ENCODE measurements at regions not wholly inside any gene's neighbourhood (a gene's known extent, or its start where the extent isn't known, plus 50 kb on each side); places are given as distances from the start of the nearest gene placed in this dataset.

DNA sequence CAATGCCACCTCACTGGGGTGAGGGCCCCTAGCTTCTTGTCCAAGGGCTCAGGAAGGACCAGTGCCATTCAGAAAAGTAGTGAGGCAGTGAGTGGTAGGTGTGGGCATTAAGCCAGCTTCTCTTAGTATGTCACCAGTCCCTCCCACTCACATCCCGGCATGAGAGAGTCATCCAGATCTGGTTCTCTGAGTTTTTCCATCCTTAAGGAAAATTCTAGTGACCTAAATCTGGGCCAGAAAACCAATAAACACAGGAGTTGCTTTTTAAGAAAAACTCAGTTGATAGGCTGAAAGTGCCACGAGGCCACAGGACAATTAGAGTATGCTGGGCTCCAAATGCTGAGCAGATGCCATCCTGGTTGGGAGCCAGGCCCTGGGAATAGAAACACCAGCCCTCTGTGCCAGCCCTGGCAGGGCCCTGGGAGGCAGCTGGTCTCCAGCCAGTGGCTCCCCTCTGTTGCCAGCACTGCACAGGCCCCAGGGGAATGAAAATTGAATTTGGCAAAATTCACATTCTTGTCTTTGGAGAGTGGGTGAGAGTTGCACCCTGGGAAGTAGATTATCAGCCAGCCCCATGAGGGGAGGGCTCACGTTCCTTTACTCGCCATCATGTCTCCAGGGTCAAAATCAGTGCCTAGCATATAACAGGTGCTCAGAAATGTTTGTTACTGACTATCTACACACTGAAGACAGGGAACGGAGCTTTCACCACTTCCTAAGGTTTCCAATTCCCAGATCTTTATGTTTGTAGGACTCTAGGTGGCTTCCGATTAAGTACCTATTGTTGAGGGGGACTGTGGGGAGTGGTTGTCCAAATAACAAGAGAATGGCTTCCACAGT, 52.8 kb downstream of the FAM43A start:
- no peak overlapping the region for H3K4me3 Mint-ChIP-seq
- POLR2A ChIA-PET = no interaction called here
- no peak for ATAC-seq
- no peak overlapping the region for H3K27ac Mint-ChIP-seq
- peaks cover 0 to 2% (median 0%) of the 10 kb centered on the region in 3 donors for H3K36me3 Mint-ChIP-seq
- no peaks in the 10 kb centered on the region for H3K4me1 Mint-ChIP-seq
- peaks cover 5 to 22% (median 7%) of the 10 kb centered on the region in 5 donors for H3K27me3 Mint-ChIP-seq
- no peak for DNase-seq
- peaks cover 0 to 7% (median 0%) of the 10 kb centered on the region in 9 donors for H3K9me3 Mint-ChIP-seq

DNA sequence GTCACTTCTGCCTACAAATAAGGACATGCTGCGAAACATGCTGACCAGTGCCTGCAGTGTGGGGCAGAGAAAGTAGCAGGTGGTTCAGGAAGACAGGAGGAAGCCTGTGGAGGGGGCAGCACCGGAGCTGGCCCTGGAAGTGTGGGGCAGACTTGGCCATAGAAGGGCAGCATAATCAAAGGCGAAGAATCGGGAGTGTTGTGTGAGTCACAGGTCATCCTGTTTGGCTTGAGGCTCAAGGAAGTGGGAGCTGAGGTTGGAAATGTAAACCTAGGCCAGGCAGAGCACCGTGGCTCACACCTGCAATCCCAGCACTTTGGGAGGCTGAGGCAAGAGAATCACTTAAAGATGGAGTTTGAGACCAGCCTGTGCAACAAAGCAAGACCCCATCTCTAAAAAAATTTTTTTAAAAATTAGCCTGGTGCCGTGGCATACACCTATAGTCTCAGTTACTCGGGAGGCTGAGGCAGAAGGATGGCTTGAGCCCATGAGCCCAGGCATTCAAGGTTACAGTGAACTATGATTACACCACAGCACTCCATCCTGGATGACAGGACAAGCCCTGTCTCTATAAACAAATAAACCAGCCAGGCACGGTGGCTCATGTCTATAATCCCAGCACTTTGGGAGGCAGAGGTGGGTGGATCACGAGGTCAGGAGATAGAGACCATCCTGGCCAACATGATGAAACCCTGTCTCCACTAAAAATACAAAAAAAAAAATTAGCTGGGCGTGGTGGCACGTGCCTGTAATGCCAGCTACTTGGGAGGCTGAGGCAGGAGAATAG, 54.0 kb downstream of the FAM43A start:
- H3K4me3 Mint-ChIP-seq = no peak overlapping the region
- POLR2A ChIA-PET = no interaction called here
- H3K36me3 Mint-ChIP-seq = peaks cover 0 to 2% (median 0%) of the 10 kb centered on the region in 3 donors
- H3K9me3 Mint-ChIP-seq = peaks cover 0 to 7% (median 0%) of the 10 kb centered on the region in 9 donors
- ATAC-seq (no peak), DNase-seq (no peak)
- H3K27me3 Mint-ChIP-seq = peaks cover 2 to 22% (median 7%) of the 10 kb centered on the region in 5 donors
- no peak overlapping the region for H3K27ac Mint-ChIP-seq
- peaks cover 0 to 2% (median 0%) of the 10 kb centered on the region in 4 donors for H3K4me1 Mint-ChIP-seq

DNA sequence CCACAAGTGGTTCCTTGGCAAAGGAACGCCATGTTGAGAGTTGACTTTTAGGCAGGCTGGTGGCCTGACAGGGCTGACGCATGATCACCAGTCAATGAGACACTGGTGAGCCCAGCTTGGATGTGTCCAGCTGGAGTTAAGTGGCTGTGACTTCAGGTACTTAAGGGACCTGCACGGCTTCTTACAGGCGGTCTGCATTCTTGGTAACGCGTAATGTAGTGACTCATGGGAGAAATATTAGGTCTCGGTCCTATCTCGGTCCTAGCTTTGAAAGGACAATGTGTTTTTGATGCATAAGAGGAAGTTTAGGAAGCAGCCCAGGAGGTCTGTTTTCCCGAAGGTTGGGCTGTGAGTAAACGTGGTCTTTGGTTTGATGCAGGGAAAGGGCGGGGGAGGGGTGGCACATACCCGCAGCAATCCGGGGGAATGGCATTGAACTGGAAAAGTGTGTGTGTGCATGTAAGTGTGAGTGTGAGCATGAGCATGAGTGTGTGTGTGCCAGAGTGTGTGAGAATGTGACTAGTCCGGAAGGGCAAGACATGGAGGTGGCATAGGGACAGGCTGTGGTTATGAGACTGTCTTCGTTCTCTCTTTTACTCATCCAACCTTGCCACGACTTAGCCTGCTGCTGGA, 55.3 kb downstream of the FAM43A start:
- POLR2A ChIA-PET = no interaction called here
- H3K36me3 Mint-ChIP-seq = no peaks in the 10 kb centered on the region
- no peak overlapping the region for H3K27ac Mint-ChIP-seq

DNA sequence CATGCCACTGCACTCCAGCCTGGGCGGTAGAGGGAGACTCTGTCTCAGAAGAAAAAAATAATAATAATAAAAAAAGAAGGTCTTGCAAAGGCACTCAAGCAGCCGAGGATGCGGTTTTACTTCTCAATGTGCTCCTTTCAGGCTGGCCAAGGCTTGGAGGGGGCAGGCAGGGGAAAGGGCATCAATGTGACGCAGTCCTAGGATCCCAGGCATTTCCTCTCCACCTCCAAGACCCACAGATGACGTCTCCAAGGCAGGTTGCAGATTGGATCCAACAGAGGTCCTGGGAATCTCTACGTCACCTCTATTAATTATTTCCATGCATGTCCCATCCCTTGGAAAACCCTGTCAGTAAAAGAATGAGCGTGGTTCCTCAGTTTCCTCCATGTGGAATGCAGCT, 56.2 kb downstream of the FAM43A start:
- H3K36me3 Mint-ChIP-seq = no peaks in the 10 kb centered on the region

More for the DNA sequence above, 55.3 kb downstream of the FAM43A start:
- Mint-ChIP-seq H3K27me3 (peaks cover 2 to 22% (median 7%) of the 10 kb centered on the region in 5 donors), H3K4me1 (peaks cover 0 to 7% (median 1%) of the 10 kb centered on the region in 4 donors), H3K4me3 (no peak overlapping the region), H3K9me3 (no peaks in the 10 kb centered on the region)
- ATAC-seq (no peak), DNase-seq (no peak)

DNA sequence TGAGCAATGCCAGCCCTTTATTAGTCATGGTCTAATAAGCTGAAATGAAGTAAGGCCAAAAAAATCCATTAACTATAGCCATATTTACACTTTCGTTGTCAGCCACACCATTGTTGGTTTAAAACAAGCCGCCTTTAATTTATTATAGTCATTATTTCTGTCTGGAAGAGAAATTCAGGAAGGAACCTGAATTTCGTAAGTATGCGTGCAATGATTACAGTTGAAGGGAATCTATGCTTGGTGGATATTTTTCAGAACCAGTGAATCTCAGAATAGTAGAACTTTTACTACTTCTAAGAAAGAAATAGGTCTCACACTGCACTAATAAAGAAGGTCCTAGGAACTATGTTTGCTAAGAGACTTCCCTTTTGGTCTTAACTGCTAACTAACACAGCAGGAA, 59.1 kb downstream of the FAM43A start:
- peaks cover 0 to 7% (median 1%) of the 10 kb centered on the region in 4 donors for H3K4me1 Mint-ChIP-seq

More for the DNA sequence above, 56.2 kb downstream of the FAM43A start:
- Mint-ChIP-seq H3K9me3 (no peaks in the 10 kb centered on the region), H3K27me3 (peaks cover 2 to 22% (median 7%) of the 10 kb centered on the region in 5 donors), H3K4me1 (peaks cover 0 to 7% (median 1%) of the 10 kb centered on the region in 4 donors), H3K27ac (no peak overlapping the region), H3K4me3 (no peak overlapping the region)
- POLR2A ChIA-PET = no interaction called here
- DNase-seq (no peak), ATAC-seq (no peak)

DNA sequence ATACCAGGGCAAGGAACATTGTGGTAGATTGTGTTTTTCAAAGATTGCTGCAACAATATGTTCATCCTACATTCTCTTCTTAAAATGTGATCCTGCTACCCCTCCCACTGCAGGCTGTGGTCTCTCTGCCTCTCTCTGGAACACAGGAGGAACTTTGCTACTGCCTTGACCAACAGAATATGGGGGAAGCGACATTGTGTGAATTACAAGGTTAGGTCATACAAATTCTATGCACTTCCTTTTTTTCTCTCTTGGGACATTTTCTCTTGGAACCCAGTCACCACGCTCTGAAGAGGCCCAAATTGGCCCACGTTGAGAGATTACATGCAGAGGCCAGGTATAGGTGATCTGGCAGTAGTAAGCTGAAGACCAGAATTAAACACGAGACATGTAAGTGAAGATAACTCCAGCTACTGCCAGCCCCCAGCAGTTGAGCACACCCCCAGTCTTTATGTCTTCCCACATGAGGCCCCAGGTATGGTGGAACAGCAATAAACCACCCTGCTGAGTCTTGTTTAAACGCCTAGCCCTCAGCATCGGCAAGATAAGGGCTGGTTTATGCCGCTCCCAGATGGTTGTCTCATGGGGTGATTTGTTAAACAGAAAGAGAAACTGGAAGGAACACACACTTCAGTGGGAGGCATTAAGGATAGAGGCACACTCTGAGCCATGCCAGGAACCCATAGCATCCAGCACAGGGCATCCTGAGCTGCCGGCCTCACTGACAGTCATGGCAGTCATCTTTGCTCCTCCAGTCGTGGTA, 59.9 kb downstream of the FAM43A start:
- no peaks in the 10 kb centered on the region for H3K36me3 Mint-ChIP-seq
- H3K9me3 Mint-ChIP-seq = no peaks in the 10 kb centered on the region
- H3K27ac Mint-ChIP-seq = no peak overlapping the region
- H3K27me3 Mint-ChIP-seq = peaks cover 0 to 14% (median 4%) of the 10 kb centered on the region in 5 donors
- DNase-seq (no peak), ATAC-seq (no peak)
- POLR2A ChIA-PET = no interaction called here
- peaks cover 0 to 7% (median 1%) of the 10 kb centered on the region in 4 donors for H3K4me1 Mint-ChIP-seq
- no peak overlapping the region for H3K4me3 Mint-ChIP-seq

More for the DNA sequence above, 59.1 kb downstream of the FAM43A start:
- POLR2A ChIA-PET = no interaction called here
- DNase-seq (no peak), ATAC-seq (no peak)
- no peaks in the 10 kb centered on the region for H3K9me3 Mint-ChIP-seq
- H3K27me3 Mint-ChIP-seq = peaks cover 0 to 19% (median 4%) of the 10 kb centered on the region in 5 donors
- no peak overlapping the region for H3K27ac Mint-ChIP-seq
- H3K36me3 Mint-ChIP-seq = no peaks in the 10 kb centered on the region
- H3K4me3 Mint-ChIP-seq = no peak overlapping the region

DNA sequence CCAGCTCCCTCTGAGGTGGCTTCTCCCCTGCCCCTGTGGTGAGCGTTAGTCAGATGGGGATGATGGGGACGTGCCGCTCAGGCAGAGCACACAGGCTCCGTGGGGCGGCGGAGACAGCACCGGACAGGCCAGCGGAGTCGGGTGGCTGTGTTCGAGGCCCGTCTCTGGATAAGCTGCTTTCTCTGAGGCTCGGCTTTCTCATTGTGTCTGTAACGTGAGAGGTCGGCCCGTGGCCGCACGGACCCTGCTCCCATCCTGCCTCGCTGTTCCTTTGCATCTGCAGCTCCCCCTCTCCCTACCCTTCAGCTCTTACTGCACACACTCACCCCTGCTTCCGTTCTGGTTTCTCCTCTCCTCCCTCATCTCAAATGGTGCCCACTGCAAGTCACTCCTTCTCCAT, 62.5 kb downstream of the FAM43A start:
- POLR2A ChIA-PET = no interaction called here
- H3K27me3 Mint-ChIP-seq = peaks cover 0 to 4% (median 0%) of the 10 kb centered on the region in 5 donors
- H3K27ac Mint-ChIP-seq = no peak overlapping the region
- H3K4me1 Mint-ChIP-seq = peaks cover 0 to 7% (median 1%) of the 10 kb centered on the region in 4 donors
- no peak overlapping the region for H3K4me3 Mint-ChIP-seq
- no peaks in the 10 kb centered on the region for H3K9me3 Mint-ChIP-seq
- no peak for DNase-seq
- no peaks in the 10 kb centered on the region for H3K36me3 Mint-ChIP-seq
- no peak for ATAC-seq

DNA sequence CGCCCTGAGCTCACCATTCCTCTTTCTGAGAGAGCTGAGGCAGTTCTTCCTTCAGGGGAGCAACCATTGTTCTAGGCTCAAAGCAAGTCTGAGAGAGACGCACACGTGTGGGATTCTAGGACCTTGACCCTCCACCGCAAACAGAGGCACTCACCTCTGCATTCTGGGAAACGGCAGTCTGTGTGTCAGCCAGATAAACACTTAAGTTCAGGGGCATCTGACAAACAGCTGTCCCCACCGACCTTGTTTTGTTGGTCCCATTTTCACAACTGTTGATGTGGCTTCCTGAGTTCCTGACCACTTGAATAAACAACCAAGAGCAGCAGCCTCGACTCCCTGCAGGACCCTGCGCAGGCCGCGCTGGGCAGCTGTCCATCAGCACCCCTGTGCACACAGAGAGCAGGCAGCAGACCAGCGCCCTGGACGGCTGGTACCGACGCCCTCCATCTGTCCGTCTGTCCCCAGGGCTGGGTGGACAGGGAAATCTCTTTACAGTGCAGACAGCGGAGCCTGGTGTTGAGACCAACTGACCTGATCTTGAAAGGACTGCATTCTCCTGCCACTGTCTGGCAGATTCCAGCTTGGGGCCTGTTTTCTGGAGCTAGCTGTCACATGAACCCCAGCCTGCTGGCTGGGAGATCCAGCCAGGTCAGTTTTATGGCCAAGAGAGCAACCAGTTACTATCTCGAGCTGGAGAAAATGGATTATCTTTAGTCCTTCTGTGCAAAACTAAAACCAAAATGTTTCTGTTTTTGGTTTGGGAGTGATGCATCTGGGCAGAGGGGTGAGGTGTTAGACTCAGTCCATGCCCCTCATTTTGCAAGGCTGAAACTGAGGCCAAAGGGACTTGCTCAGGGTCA, 64.2 kb downstream of the FAM43A start:
- ATAC-seq (no peak), DNase-seq (no peak)
- H3K27ac Mint-ChIP-seq = peak overlapping the region in 1 of 10 donors; percentile 40
- no peaks in the 10 kb centered on the region for H3K36me3 Mint-ChIP-seq
- no peak overlapping the region for H3K4me3 Mint-ChIP-seq
- POLR2A ChIA-PET = no interaction called here
- H3K4me1 Mint-ChIP-seq = peaks cover 0 to 7% (median 0%) of the 10 kb centered on the region in 4 donors
- H3K27me3 Mint-ChIP-seq = peaks cover 0 to 4% (median 0%) of the 10 kb centered on the region in 5 donors
- no peaks in the 10 kb centered on the region for H3K9me3 Mint-ChIP-seq

DNA sequence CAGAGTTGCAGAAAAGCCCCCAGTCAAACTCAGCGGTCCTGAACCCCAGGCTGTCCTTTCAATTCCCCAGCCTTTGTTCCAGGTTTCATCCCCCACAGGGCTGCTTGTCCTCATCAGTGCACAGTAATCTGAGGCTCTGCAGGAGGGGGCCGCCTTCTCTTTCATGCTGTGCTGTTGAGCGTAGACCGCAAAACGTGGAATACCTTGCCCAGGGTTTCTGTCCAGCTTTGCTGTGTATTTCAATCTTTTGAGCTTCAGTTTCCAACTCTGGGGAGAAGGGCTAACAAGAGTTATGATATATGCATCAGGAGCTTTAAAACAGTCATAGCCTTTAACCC, 64.8 kb downstream of the FAM43A start:
- DNase-seq (no peak), ATAC-seq (no peak)
- Mint-ChIP-seq H3K36me3 (no peaks in the 10 kb centered on the region), H3K9me3 (no peaks in the 10 kb centered on the region), H3K27ac (no peak overlapping the region), H3K27me3 (peaks cover 0 to 5% (median 0%) of the 10 kb centered on the region in 5 donors), H3K4me3 (no peak overlapping the region), H3K4me1 (peaks cover 0 to 5% (median 0%) of the 10 kb centered on the region in 4 donors)
- POLR2A ChIA-PET = no interaction called here

DNA sequence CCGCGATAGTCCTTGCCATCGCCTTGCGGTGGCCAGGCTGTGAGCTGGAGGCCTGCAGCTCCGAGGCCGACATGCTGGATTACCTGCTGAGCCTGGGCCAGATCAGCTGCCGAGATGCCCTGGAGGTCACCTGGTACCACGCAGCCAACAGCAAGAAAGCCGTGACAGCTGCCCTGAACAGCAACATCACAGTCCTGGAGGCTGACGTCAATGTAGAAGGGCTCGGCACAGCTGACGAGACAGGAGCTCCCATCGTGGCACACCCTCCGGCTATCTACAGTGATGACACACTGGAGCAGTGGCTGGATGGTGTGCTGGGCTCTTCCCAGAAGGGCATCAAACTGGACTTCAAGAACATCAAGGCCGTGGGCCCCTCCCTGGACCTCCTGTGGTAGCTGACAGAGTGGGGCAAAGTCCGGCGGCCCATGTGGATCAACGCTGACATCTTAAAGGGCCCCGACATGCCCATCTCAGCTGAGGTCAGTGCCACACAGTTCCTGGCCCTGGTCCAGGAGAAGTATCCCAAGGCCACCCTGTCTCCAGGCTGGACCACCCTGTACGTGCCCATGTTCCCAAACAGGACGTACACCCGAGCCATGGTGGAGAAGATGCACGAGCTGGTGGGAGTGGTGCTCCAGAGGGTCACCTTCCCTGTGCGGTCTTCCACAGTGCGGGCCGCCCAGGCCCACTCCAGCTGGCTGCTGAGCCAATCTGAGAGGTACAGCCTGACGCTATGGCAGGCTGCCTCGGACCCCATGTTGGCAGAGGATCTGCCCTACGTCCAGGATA, 70.2 kb downstream of the FAM43A start:
- ATAC-seq (no peak), DNase-seq (no peak)
- POLR2A ChIA-PET = no interaction called here
- Mint-ChIP-seq H3K27me3 (peaks cover 0 to 21% (median 3%) of the 10 kb centered on the region in 5 donors), H3K4me3 (no peak overlapping the region), H3K9me3 (no peaks in the 10 kb centered on the region), H3K27ac (no peak overlapping the region), H3K4me1 (no peaks in the 10 kb centered on the region), H3K36me3 (no peaks in the 10 kb centered on the region)

DNA sequence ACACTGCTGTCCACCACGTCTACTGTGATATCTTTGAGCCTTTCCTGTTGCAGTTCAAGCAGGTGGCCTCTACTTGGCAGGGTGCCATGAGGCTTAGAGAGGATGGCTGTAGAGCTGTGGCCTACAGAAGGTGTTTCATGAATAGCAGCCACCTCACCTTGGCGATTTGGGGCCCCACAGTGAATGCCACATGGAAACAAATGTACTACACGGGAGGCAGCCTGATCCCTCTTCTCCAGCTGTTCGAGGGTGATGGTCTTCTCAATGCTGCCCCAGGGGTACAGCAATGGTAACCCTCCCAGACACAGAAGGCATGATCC, 70.7 kb downstream of the FAM43A start:
- Mint-ChIP-seq H3K27ac (no peak overlapping the region), H3K4me3 (no peak overlapping the region), H3K4me1 (no peaks in the 10 kb centered on the region), H3K36me3 (no peaks in the 10 kb centered on the region), H3K9me3 (no peaks in the 10 kb centered on the region), H3K27me3 (peaks cover 0 to 27% (median 6%) of the 10 kb centered on the region in 5 donors)
- no peak for ATAC-seq
- POLR2A ChIA-PET = no interaction called here
- DNase-seq = peak in 1 of 10 donors; percentile 18

Measured in naive thymus-derived CD8-positive, alpha-beta T cell (primary cell).